ENCODE measurements at regions not wholly inside any gene's neighbourhood (a gene's known extent, or its start where the extent isn't known, plus 50 kb on each side); places are given as distances from the start of the nearest gene placed in this dataset.

- CTCF ChIA-PET (ENCODE audit: low intra/inter-chr PET ratio, low total read pairs): no interaction called here
- FAIRE-seq: no peak
- Histone ChIP-seq H3K79me2 (ENCODE audit: insufficient read depth, low read length) (no peaks in the 10 kb centered on the region), H3K4me1 (ENCODE audit: insufficient read depth, low read length) (no peaks in the 10 kb centered on the region), H3K9ac (ENCODE audit: insufficient read depth, low read depth, low read length) (no peak overlapping the region), H3K4me2 (ENCODE audit: low read depth, low read length) (no peak overlapping the region), H2AFZ (ENCODE audit: low read length) (no peak overlapping the region), H4K20me1 (ENCODE audit: insufficient read depth, low read length) (no peaks in the 10 kb centered on the region), H3K27ac (ENCODE audit: extremely low read length, insufficient read depth, low read length) (no peak overlapping the region), H3K27me3 (ENCODE audit: control insufficient read depth in 1 of 2, insufficient read depth in 2 of 2, low read length in 2 of 2) (no peaks in the 10 kb centered on the region), H3K4me3 (replicated peaks in 1 of 3; ENCODE audit: insufficient read depth in 1 of 3, low read depth in 2 of 3, low read length in 3 of 3) (no peak overlapping the region), H3K9me3 (ENCODE audit: low read length) (peaks cover 60% of the 10 kb centered on the region), H3K36me3 (replicated peaks in 1 of 2; ENCODE audit: control insufficient read depth in 1 of 2, insufficient read depth in 2 of 2, low read length in 2 of 2) (no peaks in the 10 kb centered on the region)
- BruUV-seq (replicated peaks): no TSS peak
- in situ Hi-C loops (cut with HindIII; ENCODE audit: extremely low pct_ligation_motif_present, low pct_unique_long_range_greater_than_20kb) (no loop called here), intact Hi-C loops (cut with micrococcal nuclease; ENCODE audit: unreplicated experiment) (no loop called here)
- POLR2A ChIA-PET: no interaction called here
- TF ChIP-seq ZBTB1 (CRISPR knock-in tag; IDR thresholded peaks at IDR 0.05; ENCODE audit: borderline replicate concordance): no peak
- no peak for TF ChIP-seq ZNF563 (CRISPR knock-in tag; IDR thresholded peaks at IDR 0.05)
- no peak for TF ChIP-seq PHF21A (CRISPR knock-in tag; IDR thresholded peaks at IDR 0.05)
- no peak for ATAC-seq
- no peak for DNase-seq (ENCODE audit: low spot score)
Observed at GRCh38 chr10:81514811-81515210, 360.2 kb upstream of the NRG3 start.

GRCh38 chr10:81520688-81521087 is 354.3 kb upstream of the NRG3 start:
- H3K27ac ChIP-seq (ENCODE audit: extremely low read length, insufficient read depth, low read length): no peak overlapping the region
- ChIA-PET CTCF (ENCODE audit: low intra/inter-chr PET ratio, low total read pairs) (no interaction called here), POLR2A (no interaction called here)
- H4K20me1 ChIP-seq (ENCODE audit: insufficient read depth, low read length): no peaks in the 10 kb centered on the region
- intact Hi-C loops (cut with micrococcal nuclease; ENCODE audit: unreplicated experiment) (no loop called here), in situ Hi-C loops (cut with HindIII; ENCODE audit: extremely low pct_ligation_motif_present, low pct_unique_long_range_greater_than_20kb) (no loop called here)
- ATAC-seq (no peak), FAIRE-seq (no peak), DNase-seq (ENCODE audit: low spot score) (no peak)
- no peaks in the 10 kb centered on the region for H3K36me3 ChIP-seq (replicated peaks in 1 of 2; ENCODE audit: control insufficient read depth in 1 of 2, insufficient read depth in 2 of 2, low read length in 2 of 2)
- H3K4me1 ChIP-seq (ENCODE audit: insufficient read depth, low read length): no peaks in the 10 kb centered on the region
- WGBS (ENCODE audit: low lambda C conversion rate): 12% methylated on average over 1 of the region's 1 CpG
- TF ChIP-seq ZNF10 (CRISPR knock-in tag; IDR thresholded peaks at IDR 0.05; ENCODE audit: borderline replicate concordance, low read depth): no peak
- peak in 1 of 2 experiments; percentile 78; a peak in 3 of 4 replicates for TF ChIP-seq MAFK (conservative IDR thresholded peaks at IDR 0.05 in 1 of 2, IDR thresholded peaks at IDR 0.05 in 1 of 2; ENCODE audit: low read length in 2 of 2)
- no peak for TF ChIP-seq DRAP1 (CRISPR knock-in tag; IDR thresholded peaks at IDR 0.05)
- TF ChIP-seq MAFF (IDR thresholded peaks at IDR 0.05; ENCODE audit: low read depth, low read length): peak; percentile 72
- no peak overlapping the region for H2AFZ ChIP-seq (ENCODE audit: low read length)
- no peaks in the 10 kb centered on the region for H3K27me3 ChIP-seq (ENCODE audit: control insufficient read depth in 1 of 2, insufficient read depth in 2 of 2, low read length in 2 of 2)
- no peak overlapping the region for H3K4me2 ChIP-seq (ENCODE audit: low read depth, low read length)
- no peak overlapping the region for H3K9ac ChIP-seq (ENCODE audit: insufficient read depth, low read depth, low read length)
- no TSS peak for BruUV-seq (replicated peaks)
- peaks cover 78% of the 10 kb centered on the region for H3K9me3 ChIP-seq (ENCODE audit: low read length)
- H3K79me2 ChIP-seq (ENCODE audit: insufficient read depth, low read length): no peaks in the 10 kb centered on the region
- H3K4me3 ChIP-seq (replicated peaks in 1 of 3; ENCODE audit: insufficient read depth in 1 of 3, low read depth in 2 of 3, low read length in 3 of 3): no peak overlapping the region

Data from HepG2 (cell line).